BE2C (cell line): ENCODE measurements at regions not wholly inside any gene's neighbourhood (a gene's known extent, or its start where the extent isn't known, plus 50 kb on each side); places are given as distances from the start of the nearest gene placed in this dataset.

Experiments
- DNase-seq: peaks from one replicate; pipeline ENCODE4 v3.0.0-alpha.2; 2020
- H3K27me3 ChIP-seq: fragments of 250-450 bp; sonication (Bioruptor Pico); 2 replicates; pipeline ENCODE4 v1.5.1; 2020; ENCODE audit warnings: mild to moderate bottlenecking
- H3K36me3 ChIP-seq: fragments of 250-450 bp; sonication (Bioruptor Pico); 2 replicates; pipeline ENCODE4 v1.5.1; 2020; ENCODE audit warnings: mild to moderate bottlenecking
- H3K4me1 ChIP-seq: fragments of 250-450 bp; sonication (Bioruptor Pico); 2 replicates; pipeline ENCODE4 v1.5.1; 2020
- H3K4me3 ChIP-seq: 2 replicates; pipeline ENCODE4 v1.5.1; 2011; ENCODE audit warnings: low read depth, low read length
- H3K9me3 ChIP-seq: fragments of 250-450 bp; sonication (Bioruptor Pico); 2 replicates; pipeline ENCODE4 v1.5.1; 2020
- TF ChIP-seq, protein P1 (sequence below): IDR thresholded peaks from 2 replicates; pipeline ENCODE4 v1.5.1; 2012; ENCODE audit warnings: mild to moderate bottlenecking, low read depth, low read length

DNA sequence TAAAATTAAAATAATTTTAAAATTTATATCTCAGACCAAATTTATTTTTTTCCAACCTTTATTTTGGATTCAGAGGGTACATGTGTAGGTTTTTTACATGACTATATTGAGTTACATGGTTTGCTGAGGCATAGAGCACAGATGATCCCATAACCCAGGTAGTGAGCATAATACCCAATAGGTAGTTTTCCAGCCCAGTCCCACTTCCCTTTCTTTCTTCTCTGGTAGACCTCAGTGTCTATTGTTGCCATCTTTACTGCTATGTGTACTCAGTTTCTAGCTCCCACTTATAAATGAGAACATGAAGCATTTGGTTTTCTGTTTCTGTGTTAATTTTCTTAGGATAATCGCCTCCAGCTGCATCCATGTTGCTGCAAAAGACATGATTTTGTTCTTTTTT is 338.1 kb downstream of the EFHB start:
- H3K36me3 ChIP-seq, result no peaks in the 10 kb centered on the region
- TF ChIP-seq, protein P1, sequence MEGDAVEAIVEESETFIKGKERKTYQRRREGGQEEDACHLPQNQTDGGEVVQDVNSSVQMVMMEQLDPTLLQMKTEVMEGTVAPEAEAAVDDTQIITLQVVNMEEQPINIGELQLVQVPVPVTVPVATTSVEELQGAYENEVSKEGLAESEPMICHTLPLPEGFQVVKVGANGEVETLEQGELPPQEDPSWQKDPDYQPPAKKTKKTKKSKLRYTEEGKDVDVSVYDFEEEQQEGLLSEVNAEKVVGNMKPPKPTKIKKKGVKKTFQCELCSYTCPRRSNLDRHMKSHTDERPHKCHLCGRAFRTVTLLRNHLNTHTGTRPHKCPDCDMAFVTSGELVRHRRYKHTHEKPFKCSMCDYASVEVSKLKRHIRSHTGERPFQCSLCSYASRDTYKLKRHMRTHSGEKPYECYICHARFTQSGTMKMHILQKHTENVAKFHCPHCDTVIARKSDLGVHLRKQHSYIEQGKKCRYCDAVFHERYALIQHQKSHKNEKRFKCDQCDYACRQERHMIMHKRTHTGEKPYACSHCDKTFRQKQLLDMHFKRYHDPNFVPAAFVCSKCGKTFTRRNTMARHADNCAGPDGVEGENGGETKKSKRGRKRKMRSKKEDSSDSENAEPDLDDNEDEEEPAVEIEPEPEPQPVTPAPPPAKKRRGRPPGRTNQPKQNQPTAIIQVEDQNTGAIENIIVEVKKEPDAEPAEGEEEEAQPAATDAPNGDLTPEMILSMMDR, result no peak
- H3K4me1 ChIP-seq, result no peaks in the 10 kb centered on the region
- H3K4me3 ChIP-seq, result no peak overlapping the region
- no peaks in the 10 kb centered on the region for H3K9me3 ChIP-seq
- no peak for DNase-seq
- no peaks in the 10 kb centered on the region for H3K27me3 ChIP-seq
